Cerebellar nuclear complex (tissue), 1 donor: ENCODE measurements at regions not wholly inside any gene's neighbourhood (a gene's known extent, or its start where the extent isn't known, plus 50 kb on each side); places are given as distances from the start of the nearest gene placed in this dataset.
"Not testable (repeated sequence)": the region's sequence is repeated elsewhere in the genome, so short reads cannot be mapped to it uniquely, and the experiment has no call there.

Experiments
- DNase-seq, 2 experiments: peaks; one replicate each; lab custom pipeline; 2025; lab: John Stamatoyannopoulos, UW

- DNase-seq: no peak
Measured at GRCh38 chr6:170096191-170096802, 194.6 kb downstream of the DLL1 start.

GRCh38 chr6:170095273-170095981 is 195.5 kb downstream of the DLL1 start:
- DNase-seq: no peak

- DNase-seq: no peak
Measured at GRCh38 chr6:170094686-170095272, 196.1 kb downstream of the DLL1 start.

GRCh38 chr6:170093658-170094596 is 197.0 kb downstream of the DLL1 start:
- no peak for DNase-seq

- DNase-seq: no peak
Measured at GRCh38 chr6:170093276-170093657, 197.6 kb downstream of the DLL1 start.

GRCh38 chr6:170092826-170093225 is 198.1 kb downstream of the DLL1 start:
- no peak for DNase-seq

- no peak for DNase-seq
Measured at GRCh38 chr6:170091639-170092579, 199.0 kb downstream of the DLL1 start.

GRCh38 chr6:170091000-170091638 is 199.8 kb downstream of the DLL1 start:
- no peak for DNase-seq

GRCh38 chr6:170090561-170090960 is 200.3 kb downstream of the DLL1 start:
- no peak for DNase-seq

GRCh38 chr6:170089963-170090362 is 200.9 kb downstream of the DLL1 start:
- no peak for DNase-seq

- no peak for DNase-seq
Measured at GRCh38 chr6:170088582-170088955, 202.3 kb downstream of the DLL1 start.

- no peak for DNase-seq
Measured at GRCh38 chr6:170087941-170088581, 202.8 kb downstream of the DLL1 start.

- DNase-seq: not testable (repeated sequence)
Measured at GRCh38 chr6:170087421-170087780, 203.5 kb downstream of the DLL1 start.

GRCh38 chr6:170086639-170087420 is 204.0 kb downstream of the DLL1 start:
- DNase-seq: no peak

GRCh38 chr6:170085475-170086401 is 205.1 kb downstream of the DLL1 start:
- DNase-seq: no peak

GRCh38 chr6:170084166-170084730 is 206.6 kb downstream of the DLL1 start:
- DNase-seq: no peak

GRCh38 chr6:170083236-170084051 is 207.4 kb downstream of the DLL1 start:
- no peak for DNase-seq
